AG04450 (cell line): ENCODE measurements at regions not wholly inside any gene's neighbourhood (a gene's known extent, or its start where the extent isn't known, plus 50 kb on each side); places are given as distances from the start of the nearest gene placed in this dataset.
A peak's percentile ranks its signal among the peaks of the same experiment; 100 is the strongest.

ENCODE experiments used
- CTCF ChIA-PET: fragments of 300-600, 350-600 bp; formaldehyde crosslinking; extraction: SDS; loops from one replicate; lab custom pipeline; 2022; ENCODE audit warnings: antibody characterized with exemption, inconsistent platforms; lab: Charles Lee
- POLR2A ChIA-PET: fragments of 350-600 bp; formaldehyde crosslinking; extraction: SDS; loops from one replicate; lab custom pipeline; 2021; ENCODE audit warnings: antibody characterized with exemption, inconsistent platforms; lab: Yijun Ruan, JAX
- DNase-seq: peaks from one replicate; pipeline ENCODE4 v3.0.0-alpha.2; 2011; ENCODE audit warnings: low read depth, low spot score
- H3K27ac ChIP-seq: one replicate; pipeline ENCODE4 v1.5.1; 2012; ENCODE audit warnings: low read depth, low read length, control low read depth
- H3K27me3 ChIP-seq: one replicate; pipeline ENCODE4 v1.6.0; 2012; ENCODE audit warnings: low read length; ENCODE audit not compliant: control insufficient read depth, insufficient read depth
- H3K4me3 ChIP-seq: 2 replicates; pipeline ENCODE4 v1.5.1; 2011; ENCODE audit warnings: mild to moderate bottlenecking, low read depth, low read length, control low read depth
- H3K9me3 ChIP-seq: 2 replicates; pipeline ENCODE4 v1.5.1; 2012; ENCODE audit warnings: low read length; ENCODE audit not compliant: control insufficient read depth, insufficient read depth
- TF ChIP-seq, protein P1 (sequence below): IDR thresholded peaks from 2 replicates; pipeline ENCODE4 v1.5.1; 2011; ENCODE audit warnings: low read depth, low read length, control low read depth, inconsistent platforms

GRCh38 chr2:217434180-217434975, 568.4 kb downstream of the TNS1 start:
- CTCF ChIA-PET: interaction anchor here (0.6 to 1.5 kb wide), 2 partner anchors 75 to 279 kb away, joined by 5 to 6 read pairs; no protein-coding TSS in a partner anchor
- Histone ChIP-seq H3K27ac (peak overlapping the region; percentile 60), H3K4me3 (peak overlapping the region; percentile 35)

GRCh38 chr2:217433522-217433921, 569.3 kb downstream of the TNS1 start:
- no peak overlapping the region for H3K4me3 ChIP-seq
- CTCF ChIA-PET: interaction anchor here (1.5 kb wide), 1 partner anchor 280 kb away, joined by 6 read pairs; no protein-coding TSS in a partner anchor
- POLR2A ChIA-PET: interaction anchor here (0.7 to 1.5 kb wide), 8 partner anchors 19 to 739 kb away, joined by 3 to 10 read pairs (median 3); partner anchors contain the start of gene IGFBP5
- DNase-seq: no peak
- H3K27me3 ChIP-seq: no peaks in the 10 kb centered on the region
- TF ChIP-seq, protein P1, sequence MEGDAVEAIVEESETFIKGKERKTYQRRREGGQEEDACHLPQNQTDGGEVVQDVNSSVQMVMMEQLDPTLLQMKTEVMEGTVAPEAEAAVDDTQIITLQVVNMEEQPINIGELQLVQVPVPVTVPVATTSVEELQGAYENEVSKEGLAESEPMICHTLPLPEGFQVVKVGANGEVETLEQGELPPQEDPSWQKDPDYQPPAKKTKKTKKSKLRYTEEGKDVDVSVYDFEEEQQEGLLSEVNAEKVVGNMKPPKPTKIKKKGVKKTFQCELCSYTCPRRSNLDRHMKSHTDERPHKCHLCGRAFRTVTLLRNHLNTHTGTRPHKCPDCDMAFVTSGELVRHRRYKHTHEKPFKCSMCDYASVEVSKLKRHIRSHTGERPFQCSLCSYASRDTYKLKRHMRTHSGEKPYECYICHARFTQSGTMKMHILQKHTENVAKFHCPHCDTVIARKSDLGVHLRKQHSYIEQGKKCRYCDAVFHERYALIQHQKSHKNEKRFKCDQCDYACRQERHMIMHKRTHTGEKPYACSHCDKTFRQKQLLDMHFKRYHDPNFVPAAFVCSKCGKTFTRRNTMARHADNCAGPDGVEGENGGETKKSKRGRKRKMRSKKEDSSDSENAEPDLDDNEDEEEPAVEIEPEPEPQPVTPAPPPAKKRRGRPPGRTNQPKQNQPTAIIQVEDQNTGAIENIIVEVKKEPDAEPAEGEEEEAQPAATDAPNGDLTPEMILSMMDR: no peak
- H3K9me3 ChIP-seq: no peaks in the 10 kb centered on the region
- no peak overlapping the region for H3K27ac ChIP-seq

More at GRCh38 chr2:217434180-217434975, 568.4 kb downstream of the TNS1 start:
- POLR2A ChIA-PET: interaction anchor here (0.6 to 1.5 kb wide), 9 partner anchors 16 to 740 kb away, joined by 3 to 10 read pairs (median 3); partner anchors contain the start of gene IGFBP5
- H3K27me3 ChIP-seq: no peaks in the 10 kb centered on the region
- DNase-seq: peak; percentile 98
- no peaks in the 10 kb centered on the region for H3K9me3 ChIP-seq
- TF ChIP-seq, protein P1: no peak

DNA sequence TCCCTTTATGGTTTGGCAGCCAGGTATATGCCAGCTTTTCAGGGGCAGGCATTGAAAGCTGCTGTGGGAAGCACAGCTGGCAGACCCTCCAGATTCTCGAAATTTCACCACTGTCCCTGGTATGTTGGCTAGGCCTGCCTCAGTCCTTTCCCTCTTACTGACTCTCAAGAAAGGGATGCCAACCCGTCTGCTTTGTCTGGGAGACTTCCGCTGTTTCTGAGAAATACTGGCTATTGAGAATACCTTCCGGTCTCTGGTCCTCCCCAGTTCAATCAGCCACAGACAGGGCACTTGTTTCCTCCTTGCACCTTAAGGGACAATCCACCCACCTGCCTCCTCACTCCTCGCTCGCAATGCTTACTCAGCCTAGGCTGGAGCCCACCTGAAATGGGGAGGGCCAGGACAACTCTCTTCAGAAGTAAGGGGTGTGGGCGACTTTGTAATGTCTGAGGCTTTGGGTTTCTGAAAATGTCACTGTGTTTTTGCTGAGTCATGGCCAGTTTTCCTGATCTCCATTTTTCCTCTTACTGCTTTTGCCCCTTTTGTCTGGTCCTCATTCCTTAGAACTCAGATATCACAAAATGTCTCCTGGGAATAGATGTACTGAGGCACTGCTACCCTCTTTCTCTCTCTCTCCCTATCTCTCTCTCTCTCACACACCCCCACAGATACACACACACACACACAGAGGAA, 571.1 kb downstream of the TNS1 start:
- Histone ChIP-seq H3K27me3 (no peaks in the 10 kb centered on the region), H3K9me3 (no peaks in the 10 kb centered on the region), H3K27ac (no peak overlapping the region), H3K4me3 (no peak overlapping the region)
- no peak for DNase-seq
- POLR2A ChIA-PET: no interaction called here
- TF ChIP-seq, protein P1: no peak
- CTCF ChIA-PET: no interaction called here

DNA sequence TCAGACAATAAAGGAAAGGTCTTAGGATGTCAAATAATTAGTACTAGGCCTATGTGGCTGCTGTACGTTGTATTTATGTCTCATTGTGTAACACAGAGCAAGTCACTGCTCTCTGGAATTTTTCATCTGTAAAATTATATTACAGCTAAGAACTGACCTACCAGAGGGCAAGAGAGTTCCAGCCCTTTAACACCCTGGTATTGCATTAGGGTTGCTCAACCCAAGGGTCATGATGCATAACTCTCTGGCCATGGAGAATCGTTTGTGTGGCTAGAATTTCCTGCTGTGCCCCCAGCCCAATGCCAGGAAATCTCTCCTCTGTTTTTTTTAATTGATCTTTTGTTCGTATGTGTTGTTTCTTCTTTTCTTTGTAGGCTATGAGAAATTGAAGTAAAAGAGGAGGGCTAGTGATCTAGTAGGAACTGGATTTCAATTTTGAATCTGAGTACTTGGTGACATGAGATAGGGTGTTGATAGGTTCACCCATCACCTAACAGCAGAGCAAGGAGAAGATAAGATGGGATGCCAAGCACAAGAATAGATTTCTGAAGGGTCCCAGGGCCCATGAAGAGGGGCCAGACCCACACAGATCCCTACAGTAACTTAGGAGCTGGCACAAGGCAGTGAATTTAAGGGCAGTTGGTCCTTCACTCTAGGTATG, 571.2 kb upstream of the TNP1 start:
- no peak overlapping the region for H3K4me3 ChIP-seq
- H3K27ac ChIP-seq: peak overlapping the region; percentile 40
- no peaks in the 10 kb centered on the region for H3K9me3 ChIP-seq
- ChIA-PET CTCF (no interaction called here), POLR2A (no interaction called here)
- no peaks in the 10 kb centered on the region for H3K27me3 ChIP-seq
- no peak for DNase-seq
- TF ChIP-seq, protein P1: no peak
